RWPE2 (cell line): ENCODE measurements at regions not wholly inside any gene's neighbourhood (a gene's known extent, or its start where the extent isn't known, plus 50 kb on each side); places are given as distances from the start of the nearest gene placed in this dataset.
"Not testable (repeated sequence)": the region's sequence is repeated elsewhere in the genome, so short reads cannot be mapped to it uniquely, and the experiment has no call there.

ENCODE experiments used
- ATAC-seq: fragments of 200-7000 bp; cut with Tn5 transposase; 3 replicates; pipeline ENCODE4 v1.9.1; 2021; ENCODE audit warnings: low read depth
- DNase-seq: peaks from one replicate; pipeline ENCODE4 v3.0.0-alpha.2; 2020; ENCODE audit warnings: low spot score
- H3K27ac ChIP-seq: fragments of 450-650 bp; 2 replicates; pipeline ENCODE4 v1.5.1; 2017; ENCODE audit warnings: mild to moderate bottlenecking; ENCODE audit not compliant: poor library complexity, severe bottlenecking
- H3K27me3 ChIP-seq: fragments of 250-450 bp; sonication (Bioruptor Pico); 2 replicates; pipeline ENCODE4 v1.5.1; 2021; ENCODE audit warnings: mild to moderate bottlenecking, moderate library complexity; ENCODE audit not compliant: insufficient read depth, poor library complexity, severe bottlenecking
- H3K36me3 ChIP-seq: fragments of 250-450 bp; sonication (Bioruptor Pico); 2 replicates; pipeline ENCODE4 v1.5.1; 2020; ENCODE audit warnings: low read depth, mild to moderate bottlenecking, moderate library complexity
- H3K4me1 ChIP-seq: fragments of 250-450 bp; sonication (Bioruptor Pico); 2 replicates; pipeline ENCODE4 v1.5.1; 2021; ENCODE audit warnings: mild to moderate bottlenecking, moderate library complexity; ENCODE audit not compliant: insufficient read depth, poor library complexity, severe bottlenecking
- H3K4me3 ChIP-seq: fragments of 250-450 bp; sonication (Bioruptor Pico); 2 replicates; pipeline ENCODE4 v1.5.1; 2021; ENCODE audit warnings: mild to moderate bottlenecking, moderate library complexity; ENCODE audit not compliant: severe bottlenecking
- H3K9me3 ChIP-seq: fragments of 250-450 bp; sonication (Bioruptor Pico); 2 replicates; pipeline ENCODE4 v1.5.1; 2021; ENCODE audit warnings: mild to moderate bottlenecking, moderate library complexity; ENCODE audit not compliant: severe bottlenecking
- CTCF ChIP-seq: fragments of 450-650 bp; IDR thresholded peaks from one replicate; pipeline ENCODE4 v1.5.1; 2017; ENCODE audit warnings: mild to moderate bottlenecking, moderate library complexity; ENCODE audit not compliant: poor library complexity, severe bottlenecking

GRCh38 chr5:101292199-101292598, 389.1 kb upstream of the ST8SIA4 start:
- no peaks in the 10 kb centered on the region for H3K4me1 ChIP-seq
- H3K4me3 ChIP-seq: no peak overlapping the region
- no peaks in the 10 kb centered on the region for H3K9me3 ChIP-seq
- no peaks in the 10 kb centered on the region for H3K27me3 ChIP-seq
- DNase-seq (no peak), ATAC-seq (no peak)
- no peak overlapping the region for H3K27ac ChIP-seq
- no peaks in the 10 kb centered on the region for H3K36me3 ChIP-seq
- TF ChIP-seq CTCF: no peak

GRCh38 chr5:101290761-101291160, 387.7 kb upstream of the ST8SIA4 start:
- H3K27me3 ChIP-seq, ATAC-seq, H3K4me1 ChIP-seq, H3K9me3 ChIP-seq, DNase-seq, H3K27ac ChIP-seq, H3K36me3 ChIP-seq, H3K4me3 ChIP-seq: not testable (repeated sequence)

- TF ChIP-seq CTCF: no peak
- Histone ChIP-seq H3K4me1 (no peaks in the 10 kb centered on the region), H3K36me3 (no peaks in the 10 kb centered on the region), H3K9me3 (no peaks in the 10 kb centered on the region), H3K27ac (no peak overlapping the region), H3K27me3 (no peaks in the 10 kb centered on the region), H3K4me3 (no peak overlapping the region)
- DNase-seq (no peak), ATAC-seq (no peak)
Measured at GRCh38 chr5:101288633-101289032, 385.6 kb upstream of the ST8SIA4 start.

- no peak for ATAC-seq
- TF ChIP-seq CTCF: no peak
Measured at GRCh38 chr5:101284736-101285375, 381.8 kb upstream of the ST8SIA4 start.

GRCh38 chr5:101283938-101284337, 380.9 kb upstream of the ST8SIA4 start:
- not testable (repeated sequence) for ATAC-seq, H3K36me3 ChIP-seq, H3K27ac ChIP-seq, H3K4me3 ChIP-seq, H3K27me3 ChIP-seq, H3K9me3 ChIP-seq, H3K4me1 ChIP-seq, DNase-seq

More at GRCh38 chr5:101284736-101285375, 381.8 kb upstream of the ST8SIA4 start:
- H3K9me3 ChIP-seq: no peaks in the 10 kb centered on the region
- no peaks in the 10 kb centered on the region for H3K36me3 ChIP-seq
- no peaks in the 10 kb centered on the region for H3K27me3 ChIP-seq
- no peak overlapping the region for H3K4me3 ChIP-seq
- no peaks in the 10 kb centered on the region for H3K4me1 ChIP-seq
- H3K27ac ChIP-seq: no peak overlapping the region
- DNase-seq: no peak

- ATAC-seq: no peak
- Histone ChIP-seq H3K4me3 (no peak overlapping the region), H3K4me1 (peaks cover 10% of the 10 kb centered on the region), H3K9me3 (no peaks in the 10 kb centered on the region), H3K27me3 (no peaks in the 10 kb centered on the region), H3K27ac (no peak overlapping the region), H3K36me3 (no peaks in the 10 kb centered on the region)
- no peak for TF ChIP-seq CTCF
- no peak for DNase-seq
Measured at GRCh38 chr5:101278917-101279316, 375.8 kb upstream of the ST8SIA4 start.
